HepG2 (cell line): ENCODE measurements at regions not wholly inside any gene's neighbourhood (a gene's known extent, or its start where the extent isn't known, plus 50 kb on each side); places are given as distances from the start of the nearest gene placed in this dataset.

ENCODE experiments used
- AKAP8 ChIP-seq: sonication (generic); formaldehyde crosslinking; IDR thresholded peaks from 2 replicates; pipeline ENCODE4 v1.5.1; 2020; ENCODE audit warnings: mild to moderate bottlenecking, missing genetic modification reagents
- ATF1 ChIP-seq: IDR thresholded peaks from 2 replicates; pipeline ENCODE4 v1.6.1; 2016; ENCODE audit warnings: mild to moderate bottlenecking, control low read depth
- CEBPG ChIP-seq: IDR thresholded peaks from 2 replicates; pipeline ENCODE4 v1.6.1; 2016
- CENPX ChIP-seq: sonication (generic); formaldehyde crosslinking; IDR thresholded peaks from 2 replicates; pipeline ENCODE4 v1.9.0; 2021; ENCODE audit warnings: mild to moderate bottlenecking, missing genetic modification reagents, moderate library complexity
- DMAP1 ChIP-seq: IDR thresholded peaks from 2 replicates; pipeline ENCODE4 v1.6.1; 2016
- FLYWCH1 ChIP-seq: sonication (generic); formaldehyde crosslinking; IDR thresholded peaks from 2 replicates; pipeline ENCODE4 v1.8.1; 2023; ENCODE audit warnings: mild to moderate bottlenecking, missing genetic modification reagents
- FOXO1 ChIP-seq: sonication (generic); formaldehyde crosslinking; IDR thresholded peaks from 2 replicates; pipeline ENCODE4 v1.4.0; 2020; ENCODE audit warnings: missing genetic modification reagents
- ISX ChIP-seq: sonication (generic); formaldehyde crosslinking; conservative IDR thresholded peaks from 2 replicates; pipeline ENCODE4 v1.5.0; 2020; ENCODE audit warnings: missing genetic modification reagents
- KDM5A ChIP-seq: fragments of 200-600 bp; sonication (generic); IDR thresholded peaks from 2 replicates; pipeline ENCODE4 v1.7.0; 2018; ENCODE audit warnings: antibody characterized with exemption, mild to moderate bottlenecking, low read length, borderline replicate concordance
- NKX3-1 ChIP-seq: sonication (generic); formaldehyde crosslinking; IDR thresholded peaks from 2 replicates; pipeline ENCODE4 v1.5.0; 2020; ENCODE audit warnings: missing genetic modification reagents
- NR2F2 ChIP-seq: IDR thresholded peaks from 2 replicates; pipeline ENCODE4 v1.6.1; 2012; ENCODE audit warnings: low read depth, inconsistent platforms, borderline replicate concordance
- PITX1 ChIP-seq: sonication (generic); formaldehyde crosslinking; IDR thresholded peaks from 2 replicates; pipeline ENCODE4 v1.5.1; 2020; ENCODE audit warnings: mild to moderate bottlenecking, missing genetic modification reagents
- PRPF4 ChIP-seq: fragments of 200-400 bp; formaldehyde crosslinking; IDR thresholded peaks from 2 replicates; pipeline ENCODE4 v1.6.1; 2016; ENCODE audit warnings: low read length, low read depth; ENCODE audit not compliant: poor library complexity, severe bottlenecking
- RFXAP ChIP-seq: sonication (generic); formaldehyde crosslinking; IDR thresholded peaks from 2 replicates; pipeline ENCODE4 v1.4.0; 2020; ENCODE audit warnings: missing genetic modification reagents, borderline replicate concordance
- SNAPC2 ChIP-seq: sonication (generic); formaldehyde crosslinking; IDR thresholded peaks from 2 replicates; pipeline ENCODE4 v1.8.1; 2022; ENCODE audit warnings: mild to moderate bottlenecking, missing genetic modification reagents
- STAT5B ChIP-seq: sonication (generic); formaldehyde crosslinking; IDR thresholded peaks from 2 replicates; pipeline ENCODE4 v1.4.0; 2020; ENCODE audit warnings: missing genetic modification reagents
- STAT6 ChIP-seq: sonication (generic); formaldehyde crosslinking; IDR thresholded peaks from 2 replicates; pipeline ENCODE4 v1.4.0; 2020; ENCODE audit warnings: missing genetic modification reagents, mild to moderate bottlenecking, borderline replicate concordance
- YEATS2 ChIP-seq: sonication (generic); formaldehyde crosslinking; IDR thresholded peaks from 2 replicates; pipeline ENCODE4 v1.4.0; 2020; ENCODE audit warnings: missing genetic modification reagents, borderline replicate concordance
- ZBTB43 ChIP-seq: sonication (generic); formaldehyde crosslinking; conservative IDR thresholded peaks from 2 replicates; pipeline ENCODE4 v1.4.0; 2020; ENCODE audit warnings: missing genetic modification reagents
- ZNF160 ChIP-seq: sonication (generic); formaldehyde crosslinking; IDR thresholded peaks from 2 replicates; pipeline ENCODE4 v1.8.0; 2022; ENCODE audit warnings: mild to moderate bottlenecking, inconsistent platforms, missing genetic modification reagents
- ZNF225 ChIP-seq: sonication (generic); formaldehyde crosslinking; IDR thresholded peaks from 2 replicates; pipeline ENCODE4 v1.4.0; 2020; ENCODE audit warnings: mild to moderate bottlenecking, missing genetic modification reagents
- ZNF24 ChIP-seq: fragments of 450-650 bp; IDR thresholded peaks from 2 replicates; pipeline ENCODE4 v1.6.1; 2017; ENCODE audit warnings: antibody characterized with exemption, mild to moderate bottlenecking
- ZNF275 ChIP-seq: sonication (generic); formaldehyde crosslinking; IDR thresholded peaks from 2 replicates; pipeline ENCODE4 v1.8.0; 2022; ENCODE audit warnings: missing genetic modification reagents, mild to moderate bottlenecking, inconsistent platforms, borderline replicate concordance
- ZNF331 ChIP-seq: sonication (generic); formaldehyde crosslinking; IDR thresholded peaks from 2 replicates; pipeline ENCODE4 v1.4.0; 2020; ENCODE audit warnings: missing genetic modification reagents
- ZNF709 ChIP-seq: sonication (generic); formaldehyde crosslinking; IDR thresholded peaks from 2 replicates; pipeline ENCODE4 v1.5.0; 2020; ENCODE audit warnings: mild to moderate bottlenecking, missing genetic modification reagents
- ZNF766 ChIP-seq: sonication (generic); formaldehyde crosslinking; IDR thresholded peaks from 2 replicates; pipeline ENCODE4 v1.5.0; 2020; ENCODE audit warnings: missing genetic modification reagents, borderline replicate concordance
- ZNF816 ChIP-seq: sonication (generic); formaldehyde crosslinking; IDR thresholded peaks from 2 replicates; pipeline ENCODE4 v1.8.0; 2022; ENCODE audit warnings: missing genetic modification reagents, mild to moderate bottlenecking, borderline replicate concordance
- TF ChIP-seq, protein P1 (sequence below): sonication (generic); formaldehyde crosslinking; IDR thresholded peaks from 2 replicates; pipeline ENCODE4 v1.4.0; 2020; ENCODE audit warnings: missing genetic modification reagents, borderline replicate concordance

GRCh38 chr14:54135804-54136280 lies 179.2 kb upstream of the BMP4 start (continued):
- TF ChIP-seq KDM5A (no peak; the same call in 1 of the 2 replicates), AKAP8 (CRISPR knock-in tag) (no peak), ZNF709 (CRISPR knock-in tag) (no peak), ZNF766 (0 out of 2 replicates have a peak, but pooled peaks have one; percentile 50), ZNF816 (CRISPR knock-in tag) (no peak), CEBPG (CRISPR knock-in tag) (peak; percentile 97), FOXO1 (CRISPR knock-in tag) (peak; percentile 94), STAT5B (CRISPR knock-in tag) (no peak), PITX1 (peak; percentile 62; the same call in 1 of the 2 replicates), STAT6 (CRISPR knock-in tag) (no peak), PRPF4 (no peak), ISX (CRISPR knock-in tag) (no peak), RFXAP (CRISPR knock-in tag) (no peak), ZBTB43 (CRISPR knock-in tag) (no peak), CENPX (CRISPR knock-in tag) (no peak), YEATS2 (CRISPR knock-in tag) (no peak), ZNF225 (no peak), FLYWCH1 (CRISPR knock-in tag) (no peak), NKX3-1 (CRISPR knock-in tag) (0 out of 2 replicates have a peak, but pooled peaks have one; percentile 63), ZNF331 (CRISPR knock-in tag) (peak; percentile 83; the same call in 1 of the 2 replicates), ZNF24 (no peak), ZNF275 (no peak), SNAPC2 (CRISPR knock-in tag) (0 out of 2 replicates have a peak, but pooled peaks have one; percentile 47), DMAP1 (0 out of 2 replicates have a peak, but pooled peaks have one; percentile 41), ATF1 (CRISPR knock-in tag) (no peak), NR2F2 (peak; percentile 84), ZNF160 (no peak)
- TF ChIP-seq, protein P1, sequence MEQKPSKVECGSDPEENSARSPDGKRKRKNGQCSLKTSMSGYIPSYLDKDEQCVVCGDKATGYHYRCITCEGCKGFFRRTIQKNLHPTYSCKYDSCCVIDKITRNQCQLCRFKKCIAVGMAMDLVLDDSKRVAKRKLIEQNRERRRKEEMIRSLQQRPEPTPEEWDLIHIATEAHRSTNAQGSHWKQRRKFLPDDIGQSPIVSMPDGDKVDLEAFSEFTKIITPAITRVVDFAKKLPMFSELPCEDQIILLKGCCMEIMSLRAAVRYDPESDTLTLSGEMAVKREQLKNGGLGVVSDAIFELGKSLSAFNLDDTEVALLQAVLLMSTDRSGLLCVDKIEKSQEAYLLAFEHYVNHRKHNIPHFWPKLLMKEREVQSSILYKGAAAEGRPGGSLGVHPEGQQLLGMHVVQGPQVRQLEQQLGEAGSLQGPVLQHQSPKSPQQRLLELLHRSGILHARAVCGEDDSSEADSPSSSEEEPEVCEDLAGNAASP (CRISPR knock-in tag) = peak; percentile 93
